Testis (tissue), 2 donors: ENCODE measurements at regions not wholly inside any gene's neighbourhood (a gene's known extent, or its start where the extent isn't known, plus 50 kb on each side); places are given as distances from the start of the nearest gene placed in this dataset.

ENCODE experiments used
- POLR2A ChIP-seq: fragments of 450-650 bp; IDR thresholded peaks from one replicate; pipeline ENCODE4 v1.6.1; 2017; ENCODE audit warnings: antibody characterized with exemption, mild to moderate bottlenecking, moderate library complexity
- TF ChIP-seq, protein P1 (sequence below), 3 experiments: fragments of 450-650 bp in 2 of 3; fragments of 200-600 bp in 1 of 3; sonication (generic) in 1 of 3; IDR thresholded peaks; one replicate each; pipeline ENCODE4 v1.5.1; 2016 to 2019; ENCODE audit warnings: antibody characterized with exemption in 3 of 3, mild to moderate bottlenecking in 2 of 3, moderate library complexity in 1 of 3

- no peak for TF ChIP-seq POLR2A
- TF ChIP-seq, protein P1, sequence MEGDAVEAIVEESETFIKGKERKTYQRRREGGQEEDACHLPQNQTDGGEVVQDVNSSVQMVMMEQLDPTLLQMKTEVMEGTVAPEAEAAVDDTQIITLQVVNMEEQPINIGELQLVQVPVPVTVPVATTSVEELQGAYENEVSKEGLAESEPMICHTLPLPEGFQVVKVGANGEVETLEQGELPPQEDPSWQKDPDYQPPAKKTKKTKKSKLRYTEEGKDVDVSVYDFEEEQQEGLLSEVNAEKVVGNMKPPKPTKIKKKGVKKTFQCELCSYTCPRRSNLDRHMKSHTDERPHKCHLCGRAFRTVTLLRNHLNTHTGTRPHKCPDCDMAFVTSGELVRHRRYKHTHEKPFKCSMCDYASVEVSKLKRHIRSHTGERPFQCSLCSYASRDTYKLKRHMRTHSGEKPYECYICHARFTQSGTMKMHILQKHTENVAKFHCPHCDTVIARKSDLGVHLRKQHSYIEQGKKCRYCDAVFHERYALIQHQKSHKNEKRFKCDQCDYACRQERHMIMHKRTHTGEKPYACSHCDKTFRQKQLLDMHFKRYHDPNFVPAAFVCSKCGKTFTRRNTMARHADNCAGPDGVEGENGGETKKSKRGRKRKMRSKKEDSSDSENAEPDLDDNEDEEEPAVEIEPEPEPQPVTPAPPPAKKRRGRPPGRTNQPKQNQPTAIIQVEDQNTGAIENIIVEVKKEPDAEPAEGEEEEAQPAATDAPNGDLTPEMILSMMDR (IDR thresholded peaks at IDR 0.05): no peak
These were observed 127.2 kb upstream of the MGMT start for GRCh38 chr10:129339841-129340240.
